Astrocyte of the cerebellum (primary cell): ENCODE measurements at regions not wholly inside any gene's neighbourhood (a gene's known extent, or its start where the extent isn't known, plus 50 kb on each side); places are given as distances from the start of the nearest gene placed in this dataset.

Experiments
- DNase-seq: peaks from one replicate; pipeline ENCODE4 v3.0.0-alpha.2; 2011; ENCODE audit warnings: low read depth
- H3K4me3 ChIP-seq: 2 replicates; pipeline ENCODE4 v1.5.1; 2011; ENCODE audit warnings: mild to moderate bottlenecking, low read depth, low read length, moderate library complexity
- in situ Hi-C: cut with HindIII; loops from 2 replicates; pipeline ENCODE4 v1.10.0; 2017; ENCODE audit warnings: low sequenced_read_pairs
- TF ChIP-seq, protein P1 (sequence below): IDR thresholded peaks from 2 replicates; pipeline ENCODE4 v1.5.1; 2012; ENCODE audit warnings: low read length, low read depth, moderate library complexity, mild to moderate bottlenecking; ENCODE audit errors: missing control alignments

DNA sequence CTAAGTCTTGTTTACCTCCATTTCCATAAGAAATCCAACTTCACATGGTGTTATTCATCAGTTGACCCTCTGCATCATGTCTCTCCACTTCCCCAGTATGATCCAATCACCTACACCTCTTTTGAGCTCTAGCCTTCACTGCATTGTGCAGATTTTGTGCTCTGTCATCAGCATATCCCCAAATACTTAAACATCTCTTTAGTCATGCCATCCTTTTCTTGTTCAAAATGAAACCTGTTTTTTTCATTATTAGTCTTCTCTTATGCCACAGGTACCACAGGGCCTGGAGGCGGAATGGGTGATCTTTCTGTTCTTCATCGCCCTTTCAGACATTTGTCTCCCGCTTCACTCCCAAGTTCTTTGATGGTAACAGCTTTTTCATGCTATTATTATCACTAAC is 382.7 kb upstream of the GALNTL6 start:
- TF ChIP-seq, protein P1, sequence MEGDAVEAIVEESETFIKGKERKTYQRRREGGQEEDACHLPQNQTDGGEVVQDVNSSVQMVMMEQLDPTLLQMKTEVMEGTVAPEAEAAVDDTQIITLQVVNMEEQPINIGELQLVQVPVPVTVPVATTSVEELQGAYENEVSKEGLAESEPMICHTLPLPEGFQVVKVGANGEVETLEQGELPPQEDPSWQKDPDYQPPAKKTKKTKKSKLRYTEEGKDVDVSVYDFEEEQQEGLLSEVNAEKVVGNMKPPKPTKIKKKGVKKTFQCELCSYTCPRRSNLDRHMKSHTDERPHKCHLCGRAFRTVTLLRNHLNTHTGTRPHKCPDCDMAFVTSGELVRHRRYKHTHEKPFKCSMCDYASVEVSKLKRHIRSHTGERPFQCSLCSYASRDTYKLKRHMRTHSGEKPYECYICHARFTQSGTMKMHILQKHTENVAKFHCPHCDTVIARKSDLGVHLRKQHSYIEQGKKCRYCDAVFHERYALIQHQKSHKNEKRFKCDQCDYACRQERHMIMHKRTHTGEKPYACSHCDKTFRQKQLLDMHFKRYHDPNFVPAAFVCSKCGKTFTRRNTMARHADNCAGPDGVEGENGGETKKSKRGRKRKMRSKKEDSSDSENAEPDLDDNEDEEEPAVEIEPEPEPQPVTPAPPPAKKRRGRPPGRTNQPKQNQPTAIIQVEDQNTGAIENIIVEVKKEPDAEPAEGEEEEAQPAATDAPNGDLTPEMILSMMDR = no peak
- in situ Hi-C loops = no loop called here
- no peak overlapping the region for H3K4me3 ChIP-seq
- DNase-seq = no peak

DNA sequence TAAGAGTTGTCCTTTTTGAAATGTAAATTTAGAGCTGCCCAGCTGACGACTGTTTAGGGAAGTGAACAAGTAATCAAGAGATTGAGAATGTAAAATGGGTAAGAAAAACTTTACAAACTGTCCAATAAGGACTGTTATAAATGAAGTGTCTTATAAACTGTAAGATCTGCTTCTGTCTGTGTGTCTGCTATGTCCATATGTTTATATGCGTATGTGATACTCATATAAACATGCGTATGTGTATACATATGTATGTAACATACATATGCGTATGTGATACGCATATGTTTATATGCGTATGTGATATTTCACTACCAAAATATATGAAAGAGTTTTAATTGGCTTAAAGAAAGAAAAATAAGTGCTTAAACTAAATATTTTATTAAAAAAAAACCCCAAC is 416.0 kb upstream of the GALNTL6 start:
- no peak for DNase-seq
- in situ Hi-C loops = no loop called here
- TF ChIP-seq, protein P1 = no peak

DNA sequence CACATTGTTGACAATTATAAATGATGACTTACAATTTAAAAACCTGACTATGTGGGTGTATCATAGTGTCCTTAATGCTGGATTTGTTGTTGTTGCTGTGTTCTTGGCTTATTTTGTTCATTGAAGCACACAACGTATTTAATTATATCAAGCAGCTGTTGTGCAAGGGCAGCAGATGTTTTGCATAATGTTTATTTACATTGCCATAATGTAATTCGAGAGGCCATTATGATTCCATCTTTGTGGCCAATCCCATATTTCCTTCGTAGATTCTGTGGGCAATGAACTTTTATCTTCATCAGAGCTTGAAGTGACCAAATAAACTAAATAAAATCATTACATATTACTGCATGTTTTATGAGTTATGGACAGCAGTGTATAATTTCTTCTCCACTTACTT is 422.6 kb upstream of the GALNTL6 start:
- in situ Hi-C loops = no loop called here
- no peak overlapping the region for H3K4me3 ChIP-seq
- DNase-seq = no peak
- TF ChIP-seq, protein P1 = no peak

More for the DNA sequence above, 416.0 kb upstream of the GALNTL6 start:
- H3K4me3 ChIP-seq = no peak overlapping the region

DNA sequence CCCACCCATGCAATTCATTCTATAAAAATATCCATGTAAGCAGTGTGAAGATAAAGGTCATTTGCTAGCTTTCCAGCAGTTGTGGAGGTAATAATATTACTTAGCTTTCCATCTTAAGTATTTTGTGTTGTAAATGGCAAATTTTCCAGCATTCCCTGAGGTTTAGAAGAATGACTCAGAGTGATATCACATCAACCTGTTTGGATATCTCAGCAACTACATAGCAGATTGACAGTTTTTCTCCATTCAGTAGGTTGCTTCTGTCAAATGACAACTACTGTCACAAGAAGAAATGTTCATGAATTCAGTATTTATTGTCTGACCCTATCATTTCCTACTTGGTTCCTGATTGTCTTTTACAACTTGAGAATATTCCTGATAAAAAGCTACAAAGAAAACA is 434.9 kb upstream of the GALNTL6 start:
- in situ Hi-C loops = no loop called here
- TF ChIP-seq, protein P1 = no peak
- DNase-seq = no peak
- H3K4me3 ChIP-seq = no peak overlapping the region

DNA sequence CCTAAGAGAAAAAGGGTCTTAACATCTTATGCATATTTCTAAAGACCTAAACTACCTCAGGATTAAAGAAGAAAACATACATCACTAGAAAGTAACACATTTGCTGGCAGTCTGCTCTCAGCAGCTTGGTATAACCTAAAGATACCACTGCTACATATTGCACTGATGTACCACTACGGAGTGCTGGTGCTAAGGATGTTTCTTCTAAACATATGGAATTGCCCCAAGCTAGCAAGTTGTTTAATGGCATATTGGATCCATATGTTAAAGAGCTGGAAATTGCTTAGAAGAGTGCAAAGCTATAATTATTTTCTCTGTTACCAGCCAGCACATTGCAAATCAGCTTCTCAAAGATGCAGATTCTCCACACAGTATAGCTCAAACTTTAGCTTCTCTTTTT is 436.5 kb upstream of the GALNTL6 start:
- TF ChIP-seq, protein P1 = no peak

DNA sequence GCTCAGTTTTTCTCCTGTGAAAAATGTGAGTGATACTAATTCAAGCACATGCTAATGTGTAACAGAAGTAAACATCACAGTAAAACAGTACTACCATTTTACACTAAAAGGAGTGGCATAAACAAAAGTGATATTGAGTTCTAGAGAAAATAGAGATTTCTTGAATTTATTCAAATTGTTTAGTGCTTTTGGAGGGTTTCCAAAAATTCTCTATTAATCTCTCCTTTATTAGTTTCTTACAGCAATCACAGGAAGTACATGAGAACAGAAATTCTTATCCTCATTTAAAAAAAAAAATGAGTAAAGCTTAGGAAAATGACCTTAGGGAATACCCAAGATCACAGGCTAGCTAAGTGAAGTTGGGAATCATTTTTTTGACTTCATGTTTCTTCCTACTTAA is 459.7 kb upstream of the GALNTL6 start:
- TF ChIP-seq, protein P1 = no peak
- DNase-seq = no peak
- in situ Hi-C loops = no loop called here
- no peak overlapping the region for H3K4me3 ChIP-seq

More for the DNA sequence above, 436.5 kb upstream of the GALNTL6 start:
- DNase-seq = no peak
- in situ Hi-C loops = no loop called here
- no peak overlapping the region for H3K4me3 ChIP-seq

DNA sequence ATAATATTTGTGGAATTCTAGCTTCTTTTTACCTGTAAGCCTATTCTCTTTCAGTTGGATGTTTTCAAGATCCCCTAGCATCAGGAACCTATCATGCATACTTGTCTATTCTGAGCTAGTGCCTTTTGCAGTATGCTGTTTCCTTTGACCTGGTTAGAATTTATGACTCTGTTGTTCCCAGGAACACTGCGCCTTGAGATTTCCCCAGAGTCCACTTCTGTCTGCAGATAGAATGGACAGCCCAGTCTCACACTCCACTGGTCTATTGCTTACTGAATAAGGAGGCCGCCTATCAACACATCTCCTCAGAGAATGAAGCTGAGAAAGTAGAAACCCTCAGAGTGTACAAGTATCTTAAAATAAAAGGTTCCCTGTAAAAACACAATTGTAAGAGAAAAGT is 465.1 kb upstream of the GALNTL6 start:
- TF ChIP-seq, protein P1 = no peak
- in situ Hi-C loops = no loop called here
- no peak overlapping the region for H3K4me3 ChIP-seq
- no peak for DNase-seq
